Ishikawa (cell line): ENCODE measurements at regions not wholly inside any gene's neighbourhood (a gene's known extent, or its start where the extent isn't known, plus 50 kb on each side); places are given as distances from the start of the nearest gene placed in this dataset.

Source experiments
- CREB1 ChIP-seq: IDR thresholded peaks from 2 replicates; pipeline ENCODE4 v1.6.1; 2012; ENCODE audit warnings: low read depth
- EP300 ChIP-seq: IDR thresholded peaks from 2 replicates; pipeline ENCODE4 v1.6.1; 2012; ENCODE audit warnings: borderline replicate concordance
- RAD21 ChIP-seq: IDR thresholded peaks from 2 replicates; pipeline ENCODE4 v1.6.1; 2012; ENCODE audit warnings: low read depth
- TAF1 ChIP-seq: IDR thresholded peaks from 2 replicates; pipeline ENCODE4 v1.6.1; 2012; ENCODE audit warnings: low read depth, mild to moderate bottlenecking
- TF ChIP-seq, protein P1 (sequence below): IDR thresholded peaks from 2 replicates; pipeline ENCODE4 v1.6.1; 2012
- TF ChIP-seq, protein P2 (sequence below): IDR thresholded peaks from 2 replicates; pipeline ENCODE4 v1.6.1; 2012; ENCODE audit warnings: low read depth, mild to moderate bottlenecking

DNA sequence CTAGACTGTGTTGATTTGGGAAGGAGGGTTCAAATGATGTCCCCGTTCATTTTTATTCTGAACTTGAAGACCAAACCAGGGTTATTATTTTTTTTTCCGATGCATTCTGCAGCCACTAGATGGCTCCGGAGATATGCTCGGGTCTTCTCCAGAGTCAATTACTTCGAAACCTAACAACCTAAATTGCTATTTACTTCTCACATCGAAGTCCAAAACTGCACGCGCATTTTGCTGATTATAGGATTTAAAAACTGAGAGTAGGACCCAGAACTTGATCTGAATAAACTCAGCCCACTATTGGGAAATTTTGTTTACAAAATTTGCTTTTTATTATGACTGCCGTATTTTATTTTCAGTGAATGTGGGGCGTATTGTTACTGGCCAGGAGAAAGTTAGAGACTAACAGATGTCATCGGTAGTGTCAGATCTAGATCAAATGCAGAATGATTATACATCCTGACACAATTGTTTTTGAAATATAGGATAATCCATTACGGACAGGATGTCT lies 263.8 kb downstream of the HS3ST3A1 start:
- TF ChIP-seq RAD21 (peak; percentile 55), CREB1 (no peak), TAF1 (no peak), EP300 (no peak)
- TF ChIP-seq, protein P1, sequence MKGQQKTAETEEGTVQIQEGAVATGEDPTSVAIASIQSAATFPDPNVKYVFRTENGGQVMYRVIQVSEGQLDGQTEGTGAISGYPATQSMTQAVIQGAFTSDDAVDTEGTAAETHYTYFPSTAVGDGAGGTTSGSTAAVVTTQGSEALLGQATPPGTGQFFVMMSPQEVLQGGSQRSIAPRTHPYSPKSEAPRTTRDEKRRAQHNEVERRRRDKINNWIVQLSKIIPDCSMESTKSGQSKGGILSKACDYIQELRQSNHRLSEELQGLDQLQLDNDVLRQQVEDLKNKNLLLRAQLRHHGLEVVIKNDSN: no peak
- TF ChIP-seq, protein P2, sequence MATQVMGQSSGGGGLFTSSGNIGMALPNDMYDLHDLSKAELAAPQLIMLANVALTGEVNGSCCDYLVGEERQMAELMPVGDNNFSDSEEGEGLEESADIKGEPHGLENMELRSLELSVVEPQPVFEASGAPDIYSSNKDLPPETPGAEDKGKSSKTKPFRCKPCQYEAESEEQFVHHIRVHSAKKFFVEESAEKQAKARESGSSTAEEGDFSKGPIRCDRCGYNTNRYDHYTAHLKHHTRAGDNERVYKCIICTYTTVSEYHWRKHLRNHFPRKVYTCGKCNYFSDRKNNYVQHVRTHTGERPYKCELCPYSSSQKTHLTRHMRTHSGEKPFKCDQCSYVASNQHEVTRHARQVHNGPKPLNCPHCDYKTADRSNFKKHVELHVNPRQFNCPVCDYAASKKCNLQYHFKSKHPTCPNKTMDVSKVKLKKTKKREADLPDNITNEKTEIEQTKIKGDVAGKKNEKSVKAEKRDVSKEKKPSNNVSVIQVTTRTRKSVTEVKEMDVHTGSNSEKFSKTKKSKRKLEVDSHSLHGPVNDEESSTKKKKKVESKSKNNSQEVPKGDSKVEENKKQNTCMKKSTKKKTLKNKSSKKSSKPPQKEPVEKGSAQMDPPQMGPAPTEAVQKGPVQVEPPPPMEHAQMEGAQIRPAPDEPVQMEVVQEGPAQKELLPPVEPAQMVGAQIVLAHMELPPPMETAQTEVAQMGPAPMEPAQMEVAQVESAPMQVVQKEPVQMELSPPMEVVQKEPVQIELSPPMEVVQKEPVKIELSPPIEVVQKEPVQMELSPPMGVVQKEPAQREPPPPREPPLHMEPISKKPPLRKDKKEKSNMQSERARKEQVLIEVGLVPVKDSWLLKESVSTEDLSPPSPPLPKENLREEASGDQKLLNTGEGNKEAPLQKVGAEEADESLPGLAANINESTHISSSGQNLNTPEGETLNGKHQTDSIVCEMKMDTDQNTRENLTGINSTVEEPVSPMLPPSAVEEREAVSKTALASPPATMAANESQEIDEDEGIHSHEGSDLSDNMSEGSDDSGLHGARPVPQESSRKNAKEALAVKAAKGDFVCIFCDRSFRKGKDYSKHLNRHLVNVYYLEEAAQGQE: no peak
